ENCODE measurements at regions not wholly inside any gene's neighbourhood (a gene's known extent, or its start where the extent isn't known, plus 50 kb on each side); places are given as distances from the start of the nearest gene placed in this dataset.

DNA sequence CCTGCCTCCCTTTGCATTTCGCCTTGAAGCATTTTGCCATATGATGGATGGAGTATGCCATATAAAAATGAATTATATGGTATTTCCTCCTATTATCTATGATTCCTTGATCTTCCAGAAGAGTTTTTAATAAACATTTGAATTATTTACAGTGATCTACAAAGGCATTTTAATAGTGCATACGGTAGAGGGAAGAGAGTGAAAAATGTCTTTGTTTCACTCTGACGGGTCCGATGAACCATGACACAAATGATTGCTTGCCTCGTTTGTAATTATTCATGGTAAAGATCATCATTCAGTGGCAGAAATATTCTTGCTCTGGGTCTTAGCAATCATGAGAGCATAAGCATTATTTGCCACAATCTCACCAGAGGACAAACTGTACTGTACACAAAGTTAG, 1010.9 kb downstream of the NTRK3 start:
- TF ChIP-seq, protein P1, sequence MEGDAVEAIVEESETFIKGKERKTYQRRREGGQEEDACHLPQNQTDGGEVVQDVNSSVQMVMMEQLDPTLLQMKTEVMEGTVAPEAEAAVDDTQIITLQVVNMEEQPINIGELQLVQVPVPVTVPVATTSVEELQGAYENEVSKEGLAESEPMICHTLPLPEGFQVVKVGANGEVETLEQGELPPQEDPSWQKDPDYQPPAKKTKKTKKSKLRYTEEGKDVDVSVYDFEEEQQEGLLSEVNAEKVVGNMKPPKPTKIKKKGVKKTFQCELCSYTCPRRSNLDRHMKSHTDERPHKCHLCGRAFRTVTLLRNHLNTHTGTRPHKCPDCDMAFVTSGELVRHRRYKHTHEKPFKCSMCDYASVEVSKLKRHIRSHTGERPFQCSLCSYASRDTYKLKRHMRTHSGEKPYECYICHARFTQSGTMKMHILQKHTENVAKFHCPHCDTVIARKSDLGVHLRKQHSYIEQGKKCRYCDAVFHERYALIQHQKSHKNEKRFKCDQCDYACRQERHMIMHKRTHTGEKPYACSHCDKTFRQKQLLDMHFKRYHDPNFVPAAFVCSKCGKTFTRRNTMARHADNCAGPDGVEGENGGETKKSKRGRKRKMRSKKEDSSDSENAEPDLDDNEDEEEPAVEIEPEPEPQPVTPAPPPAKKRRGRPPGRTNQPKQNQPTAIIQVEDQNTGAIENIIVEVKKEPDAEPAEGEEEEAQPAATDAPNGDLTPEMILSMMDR (conservative IDR thresholded peaks at IDR 0.05; ENCODE audit: low read depth, low read length), result no peak
- TF ChIP-seq EZH2 (IDR thresholded peaks at IDR 0.05; ENCODE audit: borderline replicate concordance, low read depth, low read length, poor library complexity, severe bottlenecking), result no peak
- H3K4me3 ChIP-seq (ENCODE audit: low read depth, low read length, poor library complexity, severe bottlenecking), result no peak overlapping the region
- no peak for DNase-seq (ENCODE audit: low spot score)
- no peaks in the 10 kb centered on the region for H3K36me3 ChIP-seq (ENCODE audit: insufficient read depth, low read length, poor library complexity, severe bottlenecking)
- H3K27ac ChIP-seq (ENCODE audit: low read depth, low read length, poor library complexity, severe bottlenecking), result no peak overlapping the region
- peaks cover 36% of the 10 kb centered on the region for H3K9me3 ChIP-seq (ENCODE audit: low read depth, low read length, poor library complexity, severe bottlenecking)
- ChIA-PET POLR2A (ENCODE audit: low non-redundant PET) (no interaction called here), CTCF (no interaction called here)
- intact Hi-C loops (cut with micrococcal nuclease; ENCODE audit: unreplicated experiment), result no loop called here
- no peaks in the 10 kb centered on the region for H3K4me1 ChIP-seq (ENCODE audit: insufficient read depth, low read length, poor library complexity, severe bottlenecking)
- no peaks in the 10 kb centered on the region for H3K27me3 ChIP-seq (replicated peaks; ENCODE audit: insufficient read depth, low read depth, low read length, poor library complexity)
- BruUV-seq (replicated peaks), result no TSS peak

DNA sequence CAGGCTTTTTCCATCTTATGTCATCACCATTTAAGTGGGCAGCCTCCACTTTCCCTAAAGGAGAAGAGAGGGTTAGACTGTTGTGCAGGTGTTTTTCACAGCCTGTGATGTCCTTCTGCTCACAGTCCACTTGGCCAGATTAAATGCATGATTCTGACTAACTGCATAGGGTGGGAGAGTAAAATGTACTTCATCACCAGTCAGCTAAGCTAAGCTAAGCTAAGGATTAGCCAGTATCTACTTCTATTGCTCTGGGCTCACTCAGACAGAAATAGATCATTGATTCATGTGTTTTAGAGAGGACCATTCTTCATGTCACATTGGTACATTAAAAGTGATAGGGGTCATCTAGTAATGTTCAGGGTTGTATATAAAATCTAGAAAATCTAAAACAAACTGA, 1013.1 kb downstream of the NTRK3 start:
- intact Hi-C loops (cut with micrococcal nuclease; ENCODE audit: unreplicated experiment), result no loop called here
- Histone ChIP-seq H3K27me3 (replicated peaks; ENCODE audit: insufficient read depth, low read depth, low read length, poor library complexity) (no peaks in the 10 kb centered on the region), H3K4me1 (ENCODE audit: insufficient read depth, low read length, poor library complexity, severe bottlenecking) (no peaks in the 10 kb centered on the region), H3K9me3 (ENCODE audit: low read depth, low read length, poor library complexity, severe bottlenecking) (peaks cover 48% of the 10 kb centered on the region), H3K36me3 (ENCODE audit: insufficient read depth, low read length, poor library complexity, severe bottlenecking) (no peaks in the 10 kb centered on the region), H3K27ac (ENCODE audit: low read depth, low read length, poor library complexity, severe bottlenecking) (no peak overlapping the region), H3K4me3 (ENCODE audit: low read depth, low read length, poor library complexity, severe bottlenecking) (no peak overlapping the region)
- BruUV-seq (replicated peaks), result no TSS peak
- no peak for DNase-seq (ENCODE audit: low spot score)
- ChIA-PET POLR2A (ENCODE audit: low non-redundant PET) (no interaction called here), CTCF (no interaction called here)
- TF ChIP-seq, protein P1 (conservative IDR thresholded peaks at IDR 0.05; ENCODE audit: low read depth, low read length), result no peak
- TF ChIP-seq EZH2 (IDR thresholded peaks at IDR 0.05; ENCODE audit: borderline replicate concordance, low read depth, low read length, poor library complexity, severe bottlenecking), result no peak

DNA sequence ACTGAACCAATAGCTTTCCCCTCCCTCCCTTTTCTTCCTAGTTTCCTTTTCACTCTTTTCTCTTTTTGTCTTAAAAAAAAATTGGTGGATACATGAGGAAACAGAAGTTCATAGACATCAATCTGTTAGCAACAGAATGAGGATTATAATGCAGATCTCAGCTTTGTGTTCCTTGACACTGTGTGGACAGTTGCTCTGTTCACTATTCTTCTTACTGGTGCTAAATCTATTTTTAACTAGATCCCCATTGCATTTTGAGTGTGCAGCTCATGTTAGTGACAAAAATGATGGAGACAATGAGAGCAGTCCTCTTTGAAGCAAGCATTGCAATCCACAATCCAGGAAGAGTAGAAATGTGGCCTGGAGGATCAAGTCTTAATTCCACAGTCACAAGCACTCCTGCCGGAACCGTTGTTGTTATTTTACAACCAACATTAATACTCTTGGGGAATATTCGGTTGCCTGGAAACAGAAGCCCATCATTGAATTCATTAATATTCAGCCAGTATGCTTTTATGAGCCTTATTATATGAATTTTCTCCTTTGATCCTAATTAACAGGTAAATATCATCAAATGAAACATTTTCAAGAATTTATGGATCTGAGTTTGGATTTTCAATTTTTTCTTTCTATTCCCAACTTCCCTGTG, 1016.8 kb downstream of the NTRK3 start:
- Histone ChIP-seq H3K9me3 (ENCODE audit: low read depth, low read length, poor library complexity, severe bottlenecking) (peaks cover 41% of the 10 kb centered on the region), H3K4me3 (ENCODE audit: low read depth, low read length, poor library complexity, severe bottlenecking) (no peak overlapping the region), H3K4me1 (ENCODE audit: insufficient read depth, low read length, poor library complexity, severe bottlenecking) (no peaks in the 10 kb centered on the region), H3K27me3 (replicated peaks; ENCODE audit: insufficient read depth, low read depth, low read length, poor library complexity) (no peaks in the 10 kb centered on the region), H3K27ac (ENCODE audit: low read depth, low read length, poor library complexity, severe bottlenecking) (no peak overlapping the region), H3K36me3 (ENCODE audit: insufficient read depth, low read length, poor library complexity, severe bottlenecking) (no peaks in the 10 kb centered on the region)
- TF ChIP-seq EZH2 (IDR thresholded peaks at IDR 0.05; ENCODE audit: borderline replicate concordance, low read depth, low read length, poor library complexity, severe bottlenecking), result no peak
- TF ChIP-seq, protein P1 (conservative IDR thresholded peaks at IDR 0.05; ENCODE audit: low read depth, low read length), result no peak
- no TSS peak for BruUV-seq (replicated peaks)
- intact Hi-C loops (cut with micrococcal nuclease; ENCODE audit: unreplicated experiment), result no loop called here
- no peak for DNase-seq (ENCODE audit: low spot score)
- CTCF ChIA-PET, result no interaction called here
- POLR2A ChIA-PET (ENCODE audit: low non-redundant PET), result no interaction called here

All from A673 (cell line).